Spleen (tissue), 7 donors: ENCODE measurements at regions not wholly inside any gene's neighbourhood (a gene's known extent, or its start where the extent isn't known, plus 50 kb on each side); places are given as distances from the start of the nearest gene placed in this dataset.

Source experiments
- CTCF ChIP-seq, 11 experiments: fragments of 200-600 bp in 7 of 11; fragments of 450-650 bp in 4 of 11; sonication (generic) in 4 of 11; IDR thresholded peaks in 8 of 11; conservative IDR thresholded peaks in 3 of 11; 1 replicate in 7 of 11; 2 replicates in 4 of 11; pipeline versions ENCODE4 v1.4.0 to v1.8.0; 2016 to 2021; ENCODE audit warnings: antibody characterized with exemption in 11 of 11, inconsistent platforms in 4 of 11, mild to moderate bottlenecking in 1 of 11
- POLR2AphosphoS5 ChIP-seq, 3 donors: sonication (generic); formaldehyde crosslinking; IDR thresholded peaks; one replicate each; pipeline ENCODE4 v1.5.1; 2017; ENCODE audit warnings: antibody characterized with exemption in 3 of 3
- donor health status: DM: no; HTN: no; CAD: no; lungs with moderate emphysema.
- donor health status: DM: no; HTN: no; CAD: no.
- donor health status: DM: no; HTN: no; CAD: no.

GRCh38 chr14:105588236-105588860 lies 62.0 kb downstream of the TMEM121 start:
- TF ChIP-seq CTCF (IDR thresholded peaks at IDR 0.05 in 8 of 11, conservative IDR thresholded peaks at IDR 0.05 in 3 of 11) = no peak
- TF ChIP-seq POLR2AphosphoS5 (IDR thresholded peaks at IDR 0.05) = peak in 1 of 3 donors; percentile 26
